ENCODE measurements at regions not wholly inside any gene's neighbourhood (a gene's known extent, or its start where the extent isn't known, plus 50 kb on each side); places are given as distances from the start of the nearest gene placed in this dataset.

DNA sequence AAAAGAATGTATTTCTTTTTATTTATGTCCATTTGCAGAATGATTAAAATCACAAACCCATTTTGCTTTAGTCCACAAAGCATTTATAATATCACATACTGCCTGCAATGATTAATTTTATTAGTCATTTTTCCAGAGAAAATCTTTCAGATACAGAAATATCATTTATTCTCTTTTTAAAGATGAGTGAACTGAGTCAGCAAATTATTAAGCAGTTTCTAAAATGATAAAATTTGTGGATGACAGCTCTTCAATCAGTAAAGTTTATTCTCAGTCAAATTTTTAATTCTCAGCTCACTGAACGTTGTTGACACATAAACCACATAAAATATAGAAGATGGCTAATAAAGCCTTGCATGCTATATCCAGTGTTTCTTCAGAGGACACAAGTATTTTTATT, 485.5 kb downstream of the PRR32 start:
- TF ChIP-seq CTCF (IDR thresholded peaks at IDR 0.05; ENCODE audit: poor library complexity, severe bottlenecking) (no peak), SMC3 (conservative IDR thresholded peaks at IDR 0.05; ENCODE audit: poor library complexity) (no peak), RAD21 (conservative IDR thresholded peaks at IDR 0.05) (no peak), POLR2AphosphoS5 (IDR thresholded peaks at IDR 0.05) (no peak), MXI1 (conservative IDR thresholded peaks at IDR 0.05; ENCODE audit: poor library complexity, severe bottlenecking) (no peak)

Measured in neural cell (in vitro differentiated cells).